Spleen (tissue), 11 donors: ENCODE measurements at regions not wholly inside any gene's neighbourhood (a gene's known extent, or its start where the extent isn't known, plus 50 kb on each side); places are given as distances from the start of the nearest gene placed in this dataset.

Experiments used
- DNase-seq: peaks from one replicate; pipeline ENCODE4 v3.0.0-alpha.2; 2020
- H3K27ac ChIP-seq, 8 donors: fragments of 200-600 bp; sonication (generic) in 7 of 8; 1 replicate in 4 of 8; 2 replicates in 4 of 8; pipeline versions ENCODE4 v1.5.0 to v1.8.0; 2016 to 2021; ENCODE audit warnings: inconsistent platforms in 4 of 8, mild to moderate bottlenecking in 4 of 8, moderate library complexity in 1 of 8
- H3K27me3 ChIP-seq, 7 donors: fragments of 200-600 bp; sonication (generic) in 6 of 7; replicated peaks in 1 of 7; 1 replicate in 4 of 7; 2 replicates in 3 of 7; pipeline versions ENCODE4 v1.5.0 to v1.8.0; 2016 to 2021; ENCODE audit warnings: inconsistent platforms in 3 of 7, mild to moderate bottlenecking in 1 of 7
- H3K36me3 ChIP-seq, 6 donors: fragments of 200-600 bp; sonication (generic) in 5 of 6; 1 replicate in 4 of 6; 2 replicates in 2 of 6; pipeline versions ENCODE4 v1.5.0 to v1.8.0; 2016 to 2021; ENCODE audit warnings: inconsistent platforms in 2 of 6
- H3K4me1 ChIP-seq, 6 donors: fragments of 200-600 bp; sonication (generic) in 5 of 6; 1 replicate in 3 of 6; 2 replicates in 3 of 6; pipeline versions ENCODE4 v1.5.0 to v1.8.0; 2016 to 2021; ENCODE audit warnings: inconsistent platforms in 3 of 6
- H3K4me3 ChIP-seq, 8 donors: fragments of 200-600 bp; sonication (generic) in 7 of 8; 1 replicate in 4 of 8; 2 replicates in 4 of 8; pipeline versions ENCODE4 v1.5.0 to v1.8.0; 2016 to 2021; ENCODE audit warnings: inconsistent platforms in 4 of 8, mild to moderate bottlenecking in 4 of 8, moderate library complexity in 2 of 8
- H3K9me3 ChIP-seq, 8 donors: fragments of 200-600 bp; sonication (generic) in 7 of 8; 1 replicate in 4 of 8; 2 replicates in 4 of 8; pipeline versions ENCODE4 v1.5.0 to v1.8.0; 2016 to 2021; ENCODE audit warnings: inconsistent platforms in 4 of 8
- CTCF ChIP-seq, 11 experiments: fragments of 200-600 bp in 7 of 11; fragments of 450-650 bp in 4 of 11; sonication (generic) in 4 of 11; IDR thresholded peaks in 8 of 11; conservative IDR thresholded peaks in 3 of 11; 1 replicate in 7 of 11; 2 replicates in 4 of 11; pipeline versions ENCODE4 v1.4.0 to v1.8.0; 2016 to 2021; ENCODE audit warnings: antibody characterized with exemption in 11 of 11, inconsistent platforms in 4 of 11, mild to moderate bottlenecking in 1 of 11
- POLR2A ChIP-seq, 3 donors: fragments of 450-650 bp; IDR thresholded peaks; one replicate each; pipeline ENCODE4 v1.5.1; 2017; ENCODE audit warnings: antibody characterized with exemption in 3 of 3, mild to moderate bottlenecking in 1 of 3
- POLR2AphosphoS5 ChIP-seq, 3 donors: sonication (generic); formaldehyde crosslinking; IDR thresholded peaks; one replicate each; pipeline ENCODE4 v1.5.1; 2017; ENCODE audit warnings: antibody characterized with exemption in 3 of 3
- WGBS, 5 donors: extraction: QIAGEN DNeasy Blood & Tissue Kit in 3 of 5; methylation state at CpG; one replicate each; pipeline versions ENCODE4 v1.1.5 to v1.1.7; 2013 to 2018; 5-methylcytosine and 5-hydroxymethylcytosine counted together
- intact Hi-C: fragments of 100-400 bp; cut with DNase I; formaldehyde crosslinking; loops from one replicate; pipeline ENCODE4 v1.15.0; 2023; ENCODE audit warnings: low total_unique reads
- donor health status: healthy with polysubstance abuse.
- donor health status: DM: no; HTN: no; CAD: no; lungs with moderate emphysema.
- donor health status: DM: no; HTN: no; CAD: no.
- donor health status: Bipolar disorder and iron deficiency.
- donor health status: healthy.
- donor health status: DM: no; HTN: no; CAD: no.
- donor health status: DM: yes; HTN: yes; CAD: no.

DNA sequence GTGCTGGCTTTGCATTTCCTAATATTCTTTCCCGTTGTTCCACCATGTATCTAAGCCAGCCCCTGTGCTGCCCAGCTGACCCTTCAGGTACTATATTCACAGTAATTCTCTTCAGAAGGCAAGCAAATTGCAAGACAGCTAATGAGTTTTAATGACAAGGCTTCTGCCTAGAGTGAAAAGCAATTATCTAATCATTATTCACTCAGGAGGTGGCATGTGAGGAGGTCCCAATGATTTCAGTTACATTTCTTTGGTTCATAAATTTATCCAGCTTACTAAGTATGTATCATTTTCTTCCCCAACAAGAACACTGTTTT lies 123.0 kb downstream of the RASGEF1B start:
- Histone ChIP-seq H3K27ac (no peak overlapping the region), H3K9me3 (no peaks in the 10 kb centered on the region), H3K27me3 (peaks cover 0 to 6% (median 0%) of the 10 kb centered on the region in 7 donors), H3K4me1 (no peaks in the 10 kb centered on the region), H3K4me3 (no peak overlapping the region), H3K36me3 (no peaks in the 10 kb centered on the region)
- 79 to 86% (median 82%) methylated on average over 1 of the region's 1 CpG for WGBS, 5 donors
- DNase-seq = no peak
- intact Hi-C loops = no loop called here
- TF ChIP-seq CTCF (IDR thresholded peaks at IDR 0.05 in 8 of 11, conservative IDR thresholded peaks at IDR 0.05 in 3 of 11) = no peak
- TF ChIP-seq POLR2A (IDR thresholded peaks at IDR 0.05) = no peak
- TF ChIP-seq POLR2AphosphoS5 (IDR thresholded peaks at IDR 0.05) = no peak

DNA sequence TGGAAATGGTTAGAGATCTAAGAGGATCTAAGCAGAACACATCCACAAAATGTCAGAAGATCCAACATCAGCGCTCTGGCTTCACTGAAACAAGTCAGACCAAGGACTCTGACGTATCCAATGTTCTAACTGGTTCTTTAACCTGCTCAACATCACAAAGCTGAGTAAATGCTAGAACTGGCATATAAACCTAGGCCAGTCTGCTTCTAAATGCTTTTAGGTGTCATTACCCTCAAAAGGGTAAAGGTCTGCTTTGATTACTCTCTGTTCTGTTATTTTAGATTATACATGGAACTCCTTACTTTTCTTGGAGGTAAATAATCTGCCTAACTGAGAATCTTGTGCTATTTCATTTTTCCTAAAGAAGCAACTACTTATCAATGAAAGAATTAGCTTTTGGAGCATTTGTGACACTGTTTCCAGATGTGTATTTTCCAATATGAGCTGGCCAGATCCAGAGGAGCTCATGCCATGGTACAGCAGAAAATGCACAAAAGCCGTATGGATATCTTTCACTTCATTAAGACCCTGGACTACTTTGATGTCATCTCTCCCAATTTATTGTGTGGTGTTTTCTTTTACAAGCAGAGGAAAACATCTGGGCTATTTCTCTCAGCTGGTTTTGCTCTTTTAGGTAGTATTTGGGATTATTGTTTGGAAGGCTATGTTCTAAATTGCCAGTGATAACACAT lies 123.5 kb downstream of the RASGEF1B start:
- Histone ChIP-seq H3K4me3 (no peak overlapping the region), H3K36me3 (no peaks in the 10 kb centered on the region), H3K4me1 (no peaks in the 10 kb centered on the region), H3K27me3 (peaks cover 0 to 6% (median 0%) of the 10 kb centered on the region in 7 donors), H3K27ac (no peak overlapping the region), H3K9me3 (no peaks in the 10 kb centered on the region)
- TF ChIP-seq POLR2A (IDR thresholded peaks at IDR 0.05) = no peak
- no peak for TF ChIP-seq POLR2AphosphoS5 (IDR thresholded peaks at IDR 0.05)
- TF ChIP-seq CTCF (IDR thresholded peaks at IDR 0.05 in 8 of 11, conservative IDR thresholded peaks at IDR 0.05 in 3 of 11) = no peak
- intact Hi-C loops = no loop called here
- no peak for DNase-seq
- 80 to 93% (median 88%) methylated on average over 3 of the region's 3 CpGs for WGBS, 5 donors

DNA sequence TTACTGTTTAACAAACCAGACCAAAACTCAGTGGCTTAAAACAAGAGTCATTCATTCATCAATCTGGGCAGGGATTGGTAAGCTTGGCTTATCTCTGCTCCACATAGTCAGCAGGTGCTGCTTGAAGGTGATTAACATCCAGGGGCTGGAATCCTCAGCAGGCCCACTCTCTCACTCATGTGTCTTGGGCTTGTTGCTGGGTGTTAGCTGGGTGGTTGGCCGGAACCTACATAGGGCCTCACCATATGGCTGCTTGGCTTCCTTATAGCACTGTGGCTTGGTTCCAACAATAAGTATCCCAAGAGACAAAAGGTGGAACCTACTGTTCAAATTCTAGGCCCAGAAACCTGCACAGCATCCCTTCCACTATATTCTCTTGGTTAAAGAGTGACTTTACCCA lies 125.0 kb downstream of the RASGEF1B start:
- intact Hi-C loops = no loop called here
- no peak overlapping the region for H3K4me3 ChIP-seq
- WGBS, 5 donors = 87 to 100% (median 100%) methylated on average over 1 of the region's 1 CpG
- H3K27ac ChIP-seq = no peak overlapping the region
- H3K4me1 ChIP-seq = no peaks in the 10 kb centered on the region
- DNase-seq = no peak
- no peaks in the 10 kb centered on the region for H3K36me3 ChIP-seq
- H3K9me3 ChIP-seq = no peaks in the 10 kb centered on the region
- no peak for TF ChIP-seq POLR2A (IDR thresholded peaks at IDR 0.05)
- TF ChIP-seq CTCF (IDR thresholded peaks at IDR 0.05 in 8 of 11, conservative IDR thresholded peaks at IDR 0.05 in 3 of 11) = no peak
- TF ChIP-seq POLR2AphosphoS5 (IDR thresholded peaks at IDR 0.05) = no peak
- H3K27me3 ChIP-seq = peaks cover 0 to under 1% (median 0%) of the 10 kb centered on the region in 7 donors

GRCh38 chr4:81343536-81343935 lies 128.2 kb downstream of the RASGEF1B start:
- H3K27ac ChIP-seq = no peak overlapping the region
- no peaks in the 10 kb centered on the region for H3K9me3 ChIP-seq
- DNase-seq = no peak
- WGBS, 5 donors = 86 to 100% (median 89%) methylated on average over 3 of the region's 3 CpGs
- H3K36me3 ChIP-seq = no peaks in the 10 kb centered on the region
- TF ChIP-seq POLR2A (IDR thresholded peaks at IDR 0.05) = no peak
- no peak for TF ChIP-seq POLR2AphosphoS5 (IDR thresholded peaks at IDR 0.05)
- no peak for TF ChIP-seq CTCF (IDR thresholded peaks at IDR 0.05 in 8 of 11, conservative IDR thresholded peaks at IDR 0.05 in 3 of 11)
- H3K4me1 ChIP-seq = no peaks in the 10 kb centered on the region
- intact Hi-C loops = no loop called here
- H3K4me3 ChIP-seq = no peak overlapping the region
- H3K27me3 ChIP-seq = no peaks in the 10 kb centered on the region
